HG03175 (cell line): ENCODE measurements at regions not wholly inside any gene's neighbourhood (a gene's known extent, or its start where the extent isn't known, plus 50 kb on each side); places are given as distances from the start of the nearest gene placed in this dataset.
"Not testable (repeated sequence)": the region's sequence is repeated elsewhere in the genome, so short reads cannot be mapped to it uniquely, and the experiment has no call there.

Experiments used
- ATAC-seq: cut with Tn5 transposase; IDR thresholded peaks from one replicate; pipeline ENCODE4 v1.9.1; 2021; ENCODE audit warnings: mild to moderate bottlenecking, moderate library complexity; ENCODE audit not compliant: unreplicated experiment

DNA sequence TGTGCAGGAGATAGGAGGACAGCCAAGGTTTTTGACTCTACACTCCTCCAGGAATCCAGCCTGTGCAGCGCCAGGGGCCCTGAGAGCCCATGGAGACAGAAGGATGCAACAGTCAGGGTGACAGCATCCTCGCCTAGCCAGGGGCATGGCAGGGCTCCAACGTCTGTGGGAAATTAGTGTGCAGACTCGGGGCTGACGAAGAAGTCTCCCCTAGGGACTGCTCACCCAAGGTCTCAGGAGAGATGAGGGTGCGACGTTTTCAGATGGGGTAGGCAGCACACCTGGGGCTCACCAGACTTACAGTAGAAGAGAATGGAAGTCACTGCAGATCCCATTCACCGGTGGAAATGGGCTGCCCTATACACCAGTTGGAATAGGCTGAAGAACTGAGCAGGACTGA lies 241.7 kb downstream of the SETD4 start:
- ATAC-seq = no peak

DNA sequence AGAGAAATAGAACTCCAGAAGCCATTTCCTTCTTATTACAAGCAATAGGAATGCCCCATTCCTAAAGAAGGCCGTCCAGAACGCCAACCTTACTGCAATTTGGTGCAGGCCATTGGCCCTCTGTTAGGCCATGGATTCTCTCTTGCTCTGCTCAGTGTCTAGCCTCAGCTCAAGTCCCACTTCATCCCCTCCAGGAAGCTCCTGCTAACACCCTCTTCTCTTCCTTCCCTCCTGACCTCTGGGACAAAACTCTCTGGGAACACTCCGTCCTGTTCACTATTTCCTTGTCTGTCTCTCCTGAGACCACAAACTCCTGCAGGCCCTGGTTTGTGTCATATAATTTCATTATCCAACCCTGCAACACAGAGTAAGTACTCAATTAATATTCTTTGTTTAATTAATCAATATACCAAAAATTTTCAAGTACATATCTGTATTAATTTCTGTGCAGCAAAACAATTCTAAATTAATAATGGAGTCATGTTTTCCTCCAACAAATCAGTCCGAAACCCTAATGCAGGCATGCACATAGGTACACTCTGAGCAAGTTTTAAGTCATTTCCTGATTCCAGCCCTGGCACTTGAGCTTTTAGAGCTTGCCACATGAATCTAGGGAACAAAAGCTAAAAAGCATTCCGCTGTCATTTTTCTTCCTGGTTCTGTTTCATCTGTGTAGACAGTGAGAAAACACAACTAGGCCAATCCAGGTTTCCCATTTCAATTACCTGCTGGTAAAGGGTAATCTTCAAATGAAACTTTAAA lies 245.3 kb downstream of the SETD4 start:
- ATAC-seq = no peak

DNA sequence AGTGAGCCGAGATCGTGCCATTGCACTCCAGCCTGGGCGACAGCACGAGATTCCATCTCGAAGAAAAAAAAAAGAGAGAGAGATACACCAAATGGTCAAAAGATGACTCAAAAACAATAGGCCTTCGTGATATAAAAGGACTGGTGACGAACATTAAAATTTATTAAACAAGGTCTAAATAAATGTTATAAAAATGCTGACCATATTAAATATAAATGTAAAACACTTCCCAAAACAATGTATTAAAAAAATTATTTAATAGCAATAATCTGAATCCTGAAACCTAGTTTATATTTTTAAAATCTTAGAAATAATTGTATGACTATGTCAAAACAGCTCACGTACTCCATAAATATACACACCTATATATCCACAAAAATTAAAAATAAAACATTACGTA lies 247.6 kb downstream of the SETD4 start:
- ATAC-seq = no peak

DNA sequence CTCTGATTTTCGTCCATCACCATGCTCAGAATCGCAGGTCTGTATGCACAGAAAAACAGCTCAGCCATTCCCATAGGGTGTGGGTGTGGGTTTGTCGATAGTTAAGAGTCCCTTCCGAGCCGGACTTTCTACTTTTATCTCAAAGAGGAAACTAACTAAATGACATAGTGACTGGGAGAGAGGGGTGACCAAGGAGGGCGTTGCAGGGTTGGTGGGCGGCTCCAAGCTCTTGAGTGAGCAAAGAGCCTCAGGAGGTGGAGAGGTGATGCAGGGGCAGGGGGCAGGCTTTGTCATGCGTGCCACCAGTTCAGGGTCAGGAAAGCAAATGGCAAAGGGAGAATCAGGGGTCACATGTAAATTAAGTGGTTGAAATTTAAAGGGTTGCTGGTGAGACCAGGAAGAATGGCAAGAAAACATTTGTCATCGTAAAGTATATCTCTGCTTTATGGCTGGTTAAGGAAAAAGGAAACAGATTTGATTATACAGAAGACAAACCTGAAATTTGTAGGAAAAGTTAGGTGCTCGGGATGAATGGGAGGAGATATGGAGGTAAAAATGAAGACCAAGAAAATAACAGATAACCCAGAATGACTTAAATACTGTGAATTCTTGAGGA lies 249.0 kb downstream of the SETD4 start:
- no peak for ATAC-seq

DNA sequence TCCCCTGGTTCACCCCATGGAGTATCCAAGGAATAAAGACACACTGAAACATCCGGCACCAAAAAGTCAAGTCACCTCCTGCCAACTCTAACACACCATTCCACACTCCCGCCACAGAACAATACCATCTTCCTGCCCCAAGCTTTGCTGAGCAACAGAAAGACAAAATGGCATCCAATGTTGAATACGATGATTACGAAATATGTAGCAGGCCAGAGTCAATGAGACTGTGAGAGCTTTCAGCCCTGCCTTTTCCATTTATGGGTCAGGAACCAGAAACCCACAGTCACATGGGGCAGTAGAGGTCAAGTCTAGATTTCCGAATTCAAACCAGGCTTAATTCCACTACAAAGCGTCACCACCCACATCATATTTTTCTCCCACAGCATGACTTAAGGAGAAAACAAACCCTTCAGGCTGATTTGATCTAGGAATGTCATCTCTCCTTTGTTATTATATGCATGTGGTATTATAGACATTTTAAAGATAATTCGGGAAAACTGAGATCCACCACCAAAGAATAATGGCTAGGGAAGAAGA lies 249.8 kb downstream of the SETD4 start:
- ATAC-seq = no peak

DNA sequence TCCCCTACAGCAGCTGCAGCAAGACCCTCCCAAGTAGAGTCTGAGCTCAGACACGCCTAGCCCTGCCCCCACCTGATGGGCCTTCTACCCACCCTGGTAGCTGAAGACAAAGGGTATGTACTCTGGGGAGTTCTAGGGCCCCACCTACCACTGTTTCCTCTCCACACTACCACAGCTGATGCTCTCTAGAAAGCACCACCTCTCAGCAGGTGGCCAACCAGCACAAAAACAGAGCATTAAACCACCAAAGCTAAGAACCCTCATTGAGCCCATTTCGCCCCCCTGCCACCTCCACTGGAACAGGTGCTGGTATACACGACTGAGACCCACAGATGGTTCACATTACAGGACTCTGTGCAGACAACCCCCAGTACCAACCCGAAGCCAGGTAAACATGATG lies 258.9 kb downstream of the SETD4 start:
- no peak for ATAC-seq

DNA sequence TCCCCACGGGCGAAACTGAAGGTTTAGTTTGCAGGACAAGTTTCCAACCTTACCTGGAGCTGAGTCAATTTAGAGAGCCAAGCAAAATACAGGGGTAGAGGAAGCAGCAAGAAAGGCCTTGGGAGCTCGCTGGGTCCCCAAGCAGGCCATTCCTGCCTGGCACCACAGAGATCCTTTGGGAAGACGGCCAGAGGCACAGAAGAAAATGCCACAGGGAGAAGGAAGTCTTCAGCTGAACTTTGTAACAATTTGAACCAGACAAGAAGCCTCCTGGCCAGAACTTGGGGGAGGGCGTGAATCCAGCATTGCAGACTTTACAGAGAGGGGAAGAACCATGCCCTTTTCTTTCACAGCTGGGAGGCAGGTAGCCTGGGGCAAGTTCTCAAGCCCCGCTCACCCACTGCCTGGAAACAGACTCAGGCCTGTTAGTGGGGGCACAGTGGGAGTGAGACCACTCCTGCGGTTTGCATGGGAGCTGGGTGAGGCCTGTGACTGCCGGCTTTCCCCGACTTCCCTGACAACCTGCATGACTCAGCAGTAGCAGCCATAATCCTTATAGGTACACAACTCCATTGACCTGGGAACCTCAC lies 259.4 kb downstream of the SETD4 start:
- ATAC-seq = not testable (repeated sequence)

DNA sequence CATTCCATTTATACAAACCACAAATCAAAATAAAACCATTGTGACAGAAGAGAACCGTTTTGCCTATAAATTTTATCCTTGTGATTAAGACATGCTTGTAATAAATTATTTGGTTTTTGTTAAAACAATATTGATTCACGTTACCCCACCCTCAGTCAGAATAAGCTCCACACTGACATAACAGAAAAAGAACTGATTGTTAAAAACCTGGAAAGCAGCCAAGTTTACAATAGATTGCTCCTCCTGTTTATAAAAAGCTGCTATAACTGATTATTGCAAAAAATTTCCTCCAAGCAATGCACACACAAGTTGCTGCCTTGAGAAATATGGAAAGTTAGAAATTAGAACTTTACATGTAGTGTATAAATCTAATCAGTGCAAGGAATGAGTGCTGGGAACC lies 263.5 kb downstream of the SETD4 start:
- no peak for ATAC-seq

DNA sequence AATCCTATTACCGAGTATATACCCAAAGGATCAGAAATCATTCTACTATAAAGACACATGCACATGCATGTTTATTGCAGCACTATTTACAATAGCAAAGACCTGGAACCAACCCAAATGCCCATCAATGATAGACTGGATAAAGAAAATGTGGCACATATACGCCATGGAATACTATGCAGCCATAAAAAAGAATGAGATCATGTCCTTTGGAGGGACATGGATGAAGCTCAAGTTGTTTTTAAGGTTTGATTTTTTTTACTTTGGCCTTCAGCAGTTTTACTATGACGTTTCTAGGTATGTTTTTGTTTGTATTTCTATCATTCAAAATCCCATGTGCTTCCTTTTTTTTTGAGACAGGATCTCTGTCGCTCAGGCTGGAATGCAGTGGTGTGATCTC lies 265.8 kb downstream of the SETD4 start:
- ATAC-seq = not testable (repeated sequence)

DNA sequence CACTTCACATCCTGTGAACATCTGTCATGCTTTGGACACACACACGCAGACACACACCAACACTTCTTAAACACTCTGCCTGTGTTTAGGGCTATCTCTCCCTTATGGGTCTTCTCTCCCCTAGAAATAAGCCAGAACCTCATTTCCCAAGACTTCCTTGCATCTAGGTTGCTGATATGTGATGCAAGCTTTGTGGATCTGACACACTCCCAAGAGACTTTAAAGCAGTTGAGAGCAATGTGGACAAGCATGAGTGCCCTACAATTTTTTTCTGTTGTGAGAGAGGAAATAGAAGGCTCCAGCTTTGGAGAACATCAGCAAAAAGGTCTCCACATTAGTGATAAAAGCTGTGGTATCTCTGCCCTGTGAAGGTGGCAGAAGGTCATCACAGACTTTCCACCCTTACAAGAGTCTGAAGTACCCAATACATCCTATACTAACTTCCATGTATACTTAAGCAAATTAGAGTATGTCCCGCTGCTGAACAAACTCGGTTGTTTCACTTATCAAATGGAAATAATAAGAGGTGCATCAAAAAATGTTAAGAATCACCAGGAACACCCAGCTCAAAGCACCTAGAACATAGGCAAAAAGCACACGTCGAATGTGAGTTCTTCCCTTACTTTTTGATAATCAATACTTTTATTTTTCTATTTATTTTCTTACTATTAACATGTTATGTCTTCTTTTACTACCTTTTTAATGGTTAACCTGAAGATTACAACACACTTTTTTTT lies 267.6 kb downstream of the SETD4 start:
- no peak for ATAC-seq

DNA sequence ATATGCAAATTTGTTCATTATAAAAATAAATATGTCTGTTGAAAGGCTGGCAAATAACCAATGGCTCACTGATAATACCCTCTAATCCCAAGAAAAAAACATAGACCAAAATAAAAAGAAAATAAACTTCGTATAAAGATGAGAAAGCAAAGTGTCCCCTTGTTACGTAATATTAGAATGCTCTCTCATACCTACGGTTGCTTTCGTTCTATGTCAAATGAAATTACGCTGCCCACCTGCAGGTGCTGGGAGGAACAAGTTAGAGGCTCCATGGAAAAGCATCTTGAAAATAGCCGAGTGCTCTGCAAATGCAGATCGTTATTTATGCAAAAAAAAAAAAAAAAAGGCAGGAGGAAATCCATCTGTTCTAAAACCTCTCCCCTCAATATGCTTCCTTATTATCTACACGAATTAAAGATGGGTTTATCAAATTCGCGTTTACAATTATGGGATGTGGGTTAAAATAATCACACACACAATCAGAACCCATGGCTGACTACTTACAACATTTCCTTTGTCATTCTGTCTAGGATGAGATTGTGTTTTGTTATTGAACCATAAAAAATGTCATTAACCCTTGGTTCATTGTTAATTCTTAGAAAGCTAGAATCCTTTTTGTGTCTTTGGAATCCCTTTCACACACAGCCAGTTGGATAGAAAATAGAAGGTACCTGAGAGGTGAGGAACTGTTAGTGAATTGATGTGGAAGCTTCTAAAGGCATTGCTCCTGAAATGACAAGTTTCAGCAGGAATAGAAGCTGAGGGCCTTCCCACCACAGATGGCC lies 268.6 kb downstream of the SETD4 start:
- no peak for ATAC-seq

DNA sequence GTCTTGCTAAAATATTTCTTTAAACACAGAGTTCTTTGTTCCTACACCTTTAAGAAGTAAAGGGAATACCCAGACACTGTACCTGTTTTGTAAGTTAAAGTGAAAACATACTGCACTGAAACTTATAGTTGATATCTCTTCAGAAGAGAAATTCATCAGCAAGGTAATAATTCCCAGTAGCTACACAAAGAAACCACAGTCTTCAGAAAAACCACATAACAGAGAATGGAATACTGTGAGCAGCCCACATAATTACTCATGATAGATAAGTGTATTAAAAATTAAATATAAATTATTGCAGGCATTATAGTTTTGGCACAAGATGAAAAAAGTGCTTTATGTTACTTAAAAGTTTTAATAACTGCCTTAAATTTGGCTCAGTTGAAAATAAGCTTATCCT lies 276.6 kb downstream of the SETD4 start:
- no peak for ATAC-seq

DNA sequence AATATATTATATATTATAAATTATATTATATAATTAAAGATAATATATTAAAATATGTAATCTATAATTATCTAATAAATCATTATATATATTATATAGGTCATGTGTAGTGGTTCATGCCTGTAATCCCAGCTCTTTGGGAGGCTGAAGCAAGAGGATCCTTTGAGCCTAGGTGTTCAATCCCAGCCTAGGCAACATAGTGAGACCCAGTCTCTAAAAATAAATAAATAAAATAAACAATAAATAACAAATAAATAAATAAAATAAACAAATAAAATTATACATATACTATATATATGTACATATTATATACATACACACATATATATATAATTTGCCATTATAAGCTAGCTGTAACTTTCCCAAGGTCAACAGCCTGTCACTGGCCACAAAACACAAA lies 277.7 kb downstream of the SETD4 start:
- ATAC-seq = no peak

DNA sequence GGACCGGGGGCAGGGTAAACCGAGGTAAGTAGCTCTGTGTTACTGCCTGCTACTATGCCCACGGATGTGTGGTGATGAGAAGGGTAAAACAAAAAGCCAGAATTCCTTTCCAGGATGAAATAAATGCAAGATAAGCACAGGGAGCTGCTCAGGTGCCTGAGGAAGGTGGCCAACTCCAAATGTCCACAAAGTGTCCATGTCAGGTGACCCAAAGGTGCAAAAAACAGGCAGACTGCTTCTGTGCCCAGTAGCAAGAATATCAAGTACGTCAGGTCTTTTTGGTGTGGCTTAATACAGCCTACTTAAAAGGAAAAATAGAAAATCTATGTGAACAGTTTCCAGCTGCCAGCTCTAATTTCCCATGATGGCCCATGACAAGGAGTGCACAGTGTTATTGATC lies 279.3 kb downstream of the SETD4 start:
- ATAC-seq = no peak

DNA sequence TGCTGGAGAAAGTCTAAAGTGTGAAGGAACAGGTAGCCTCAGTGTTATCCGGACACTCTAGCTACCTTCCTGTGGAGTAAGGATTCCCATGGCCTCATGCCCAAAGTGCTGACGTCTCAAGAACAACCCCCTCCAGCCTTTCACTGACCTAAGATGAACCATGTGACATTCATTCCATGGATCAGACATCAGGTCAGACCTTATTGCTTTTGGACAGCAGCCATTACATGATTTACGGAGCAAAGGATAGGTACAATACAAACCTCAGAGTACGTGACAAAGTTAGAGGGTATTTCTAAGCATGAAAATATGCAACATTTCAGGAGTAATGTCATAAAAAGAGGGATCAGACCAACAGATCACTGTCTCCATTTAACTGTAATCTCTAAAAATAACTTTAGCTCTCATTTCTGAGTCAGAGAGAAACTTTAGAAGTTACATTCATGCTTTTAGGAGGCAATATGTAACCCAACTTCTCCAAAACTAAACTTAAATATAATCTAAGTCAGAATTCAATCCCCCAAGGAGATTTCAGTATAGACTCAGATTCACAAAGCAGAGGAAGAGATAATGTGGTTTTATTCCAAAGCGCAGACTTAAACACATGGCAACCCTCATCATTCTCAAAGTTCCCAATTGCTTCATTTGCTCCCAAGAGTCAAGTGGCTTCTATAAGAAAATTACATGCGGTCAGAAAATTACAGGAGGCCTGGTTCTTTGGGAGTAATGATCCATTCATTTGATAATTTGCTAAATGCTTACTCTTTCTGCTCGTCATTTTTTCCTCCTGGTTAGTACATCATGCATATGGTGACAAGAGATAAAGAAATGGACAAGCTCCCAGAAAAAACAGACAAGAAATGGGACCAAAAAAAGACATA lies 280.4 kb downstream of the SETD4 start:
- no peak for ATAC-seq

DNA sequence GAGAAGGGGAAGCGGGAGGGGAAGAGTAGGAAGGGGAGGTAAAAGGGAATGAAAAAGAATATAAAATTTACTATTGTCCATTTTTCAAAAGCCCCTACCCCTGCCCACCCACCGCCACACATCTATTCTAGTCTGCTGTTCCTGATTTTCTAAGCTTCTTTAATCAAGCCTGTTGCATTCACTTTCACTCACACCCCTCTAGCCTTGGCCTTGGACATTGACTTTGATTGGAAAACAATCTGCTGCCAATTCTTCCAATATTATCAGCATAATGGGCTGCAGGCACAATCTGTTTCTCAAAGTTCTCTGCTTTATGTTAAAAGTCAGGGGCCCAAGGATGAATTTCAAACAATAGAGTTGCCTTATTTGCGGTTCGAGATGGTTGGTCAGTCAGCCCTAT lies 281.2 kb downstream of the SETD4 start:
- ATAC-seq = no peak

DNA sequence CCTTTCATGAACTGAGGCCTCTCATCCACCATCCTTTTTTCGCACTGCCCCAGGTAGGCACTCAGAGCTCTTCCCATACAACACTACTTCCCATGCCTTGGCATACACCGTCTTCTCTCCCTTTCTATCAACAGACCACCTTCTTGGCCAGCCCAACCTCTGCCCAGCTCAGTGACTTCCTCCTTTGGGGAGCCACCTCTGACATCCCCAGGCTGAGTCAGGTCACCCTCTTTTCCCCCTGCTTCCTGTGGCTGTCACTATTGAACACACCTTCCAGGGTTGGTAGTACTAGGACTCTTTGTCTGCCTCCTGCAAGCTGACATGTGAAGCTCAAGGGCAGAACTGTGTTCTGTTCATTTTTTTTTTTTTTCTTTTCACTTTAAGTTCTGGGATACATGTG lies 283.2 kb downstream of the SETD4 start:
- ATAC-seq = no peak

DNA sequence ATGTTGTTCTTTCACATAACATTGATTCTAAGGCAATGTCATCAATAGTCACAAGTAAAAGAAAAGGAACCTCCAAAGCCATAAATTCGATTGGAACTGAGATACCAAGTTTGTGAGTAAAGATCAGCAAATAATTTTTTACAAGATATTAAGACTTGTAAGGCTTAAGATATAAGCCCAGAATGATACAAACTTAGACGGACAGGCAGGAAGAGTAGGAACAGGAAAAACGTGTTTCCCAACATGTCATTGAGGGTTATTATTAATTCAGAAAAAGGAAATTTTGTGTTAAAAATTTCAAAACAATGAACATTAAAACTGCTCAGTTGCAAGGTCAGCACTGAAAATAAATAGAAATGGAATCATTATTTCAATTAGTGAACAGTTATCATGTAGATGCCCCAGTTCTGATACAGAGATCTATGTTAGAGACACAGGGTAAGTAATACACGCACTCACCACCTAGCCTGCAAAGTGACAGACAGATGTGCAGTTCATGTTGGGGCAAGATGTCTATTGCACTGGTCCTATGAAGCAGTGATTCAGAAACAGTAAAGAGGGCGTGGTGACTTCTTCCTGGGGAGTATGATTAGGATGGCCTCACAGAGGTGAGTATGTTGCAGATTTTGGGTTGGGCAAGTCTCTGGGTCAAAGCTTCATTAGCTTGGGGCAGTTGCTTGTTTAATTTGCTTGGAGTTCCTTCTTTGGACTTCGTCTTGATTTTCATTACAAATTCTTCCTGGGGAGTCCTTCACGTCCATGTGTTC lies 284.4 kb downstream of the SETD4 start:
- ATAC-seq = no peak
